Stomach (tissue), 8 donors: ENCODE measurements at regions not wholly inside any gene's neighbourhood (a gene's known extent, or its start where the extent isn't known, plus 50 kb on each side); places are given as distances from the start of the nearest gene placed in this dataset.
"Not testable (repeated sequence)": the region's sequence is repeated elsewhere in the genome, so short reads cannot be mapped to it uniquely, and the experiment has no call there.

Source experiments
- DNase-seq, 2 donors: peaks; one replicate each; pipeline versions ENCODE4 v3.0.0 to v3.0.0-alpha.2; 2013 to 2019
- H3K27ac ChIP-seq, 5 donors: fragments of 200-600 bp in 4 of 5; sonication (generic) in 4 of 5; one replicate each; pipeline ENCODE4 v1.5.1; 2013 to 2019; ENCODE audit warnings: mild to moderate bottlenecking in 1 of 5, moderate library complexity in 1 of 5
- H3K27me3 ChIP-seq, 3 donors: fragments of 200-600 bp; sonication (generic); one replicate each; pipeline ENCODE4 v1.5.1; 2017 to 2019; ENCODE audit warnings: mixed run types in 1 of 3
- H3K36me3 ChIP-seq, 4 donors: fragments of 200-600 bp; sonication (generic); 1 replicate in 3 of 4; 2 replicates in 1 of 4; pipeline ENCODE4 v1.5.1; 2016 to 2019
- H3K4me1 ChIP-seq, 4 donors: fragments of 200-600 bp; sonication (generic); one replicate each; pipeline ENCODE4 v1.5.1; 2016 to 2019
- H3K4me3 ChIP-seq, 4 donors: fragments of 200-600 bp; sonication (generic) in 3 of 4; one replicate each; pipeline ENCODE4 v1.5.1; 2016 to 2019; ENCODE audit warnings: mild to moderate bottlenecking in 1 of 4
- H3K9me3 ChIP-seq, 4 donors: fragments of 200-600 bp; sonication (generic); one replicate each; pipeline ENCODE4 v1.5.1; 2016 to 2019
- CTCF ChIP-seq, 7 experiments: fragments of 450-650 bp in 4 of 7; fragments of 200-600 bp in 3 of 7; sonication (generic) in 3 of 7; IDR thresholded peaks; one replicate each; pipeline ENCODE4 v1.5.1; 2016 to 2019; ENCODE audit warnings: antibody characterized with exemption in 7 of 7, control low read depth in 2 of 7, mild to moderate bottlenecking in 1 of 7
- EP300 ChIP-seq: sonication (generic); formaldehyde crosslinking; IDR thresholded peaks from one replicate; pipeline ENCODE4 v1.6.1; 2017; ENCODE audit warnings: antibody characterized with exemption
- POLR2A ChIP-seq, 4 donors: fragments of 450-650 bp; IDR thresholded peaks; one replicate each; pipeline ENCODE4 v1.6.1; 2016; ENCODE audit warnings: antibody characterized with exemption in 4 of 4, control low read depth in 2 of 4, mild to moderate bottlenecking in 1 of 4, moderate library complexity in 1 of 4
- POLR2AphosphoS5 ChIP-seq, 3 donors: sonication (generic); formaldehyde crosslinking; IDR thresholded peaks; one replicate each; pipeline ENCODE4 v1.6.1; 2016; ENCODE audit warnings: antibody characterized with exemption in 3 of 3
- WGBS, 5 donors: extraction: QIAGEN DNeasy Blood & Tissue Kit in 3 of 5; methylation state at CpG; one replicate each; pipeline versions ENCODE4 v1.1.5 to v1.1.7; 2013 to 2018; 5-methylcytosine and 5-hydroxymethylcytosine counted together
- intact Hi-C: fragments of 100-400 bp; cut with DNase I; formaldehyde crosslinking; loops from one replicate; pipeline ENCODE4 v1.15.1; 2023; ENCODE audit warnings: low total_unique reads
- donor health status: healthy with polysubstance abuse.
- donor health status: Bipolar disorder and iron deficiency.
- donor health status: healthy.

- Histone ChIP-seq H3K4me3 (no peak overlapping the region), H3K27ac (no peak overlapping the region), H3K4me1 (no peaks in the 10 kb centered on the region), H3K9me3 (no peaks in the 10 kb centered on the region), H3K27me3 (no peaks in the 10 kb centered on the region), H3K36me3 (no peaks in the 10 kb centered on the region)
- intact Hi-C loops: no loop called here
- 27 to 40% (median 29%) methylated on average over 1 of the region's 1 CpG; no CpG with 5 or more reads in 1 of the 5 donors for WGBS, 5 donors
- no peak for DNase-seq
- TF ChIP-seq CTCF (IDR thresholded peaks at IDR 0.05): no peak
- no peak for TF ChIP-seq EP300
- no peak for TF ChIP-seq POLR2AphosphoS5 (IDR thresholded peaks at IDR 0.05)
- no peak for TF ChIP-seq POLR2A (IDR thresholded peaks at IDR 0.05)
Measured at GRCh38 chr13:37510441-37510840, 88.1 kb downstream of the POSTN start.

GRCh38 chr13:37505531-37505930 lies 93.0 kb downstream of the POSTN start:
- intact Hi-C loops: no loop called here

GRCh38 chr13:37504251-37504650 lies 94.3 kb downstream of the POSTN start:
- Histone ChIP-seq H3K4me1 (no peaks in the 10 kb centered on the region), H3K4me3 (no peak overlapping the region), H3K36me3 (no peaks in the 10 kb centered on the region), H3K9me3 (no peaks in the 10 kb centered on the region), H3K27ac (no peak overlapping the region), H3K27me3 (no peaks in the 10 kb centered on the region)
- no peak for DNase-seq
- no peak for TF ChIP-seq POLR2AphosphoS5 (IDR thresholded peaks at IDR 0.05)
- no peak for TF ChIP-seq POLR2A (IDR thresholded peaks at IDR 0.05)
- TF ChIP-seq EP300: no peak
- TF ChIP-seq CTCF (IDR thresholded peaks at IDR 0.05): no peak
- WGBS, 5 donors: 62 to 92% (median 78%) methylated on average over 1 of the region's 1 CpG; no CpG with 5 or more reads in 1 of the 5 donors
- intact Hi-C loops: no loop called here

More at GRCh38 chr13:37505531-37505930, 93.0 kb downstream of the POSTN start:
- WGBS, 5 donors: 87 to 100% (median 91%) methylated on average over 3 of the region's 3 CpGs; no CpG with 5 or more reads in 1 of the 5 donors
- no peak for DNase-seq
- Histone ChIP-seq H3K9me3 (no peaks in the 10 kb centered on the region), H3K36me3 (no peaks in the 10 kb centered on the region), H3K4me1 (no peaks in the 10 kb centered on the region), H3K27me3 (no peaks in the 10 kb centered on the region), H3K27ac (no peak overlapping the region), H3K4me3 (no peak overlapping the region)
- TF ChIP-seq EP300 (no peak), POLR2A (IDR thresholded peaks at IDR 0.05) (no peak), CTCF (IDR thresholded peaks at IDR 0.05) (no peak), POLR2AphosphoS5 (IDR thresholded peaks at IDR 0.05) (no peak)

- Histone ChIP-seq H3K4me3 (no peak overlapping the region), H3K36me3 (no peaks in the 10 kb centered on the region), H3K4me1 (no peaks in the 10 kb centered on the region), H3K27ac (no peak overlapping the region), H3K27me3 (no peaks in the 10 kb centered on the region), H3K9me3 (no peaks in the 10 kb centered on the region)
- no peak for DNase-seq
- TF ChIP-seq POLR2A (IDR thresholded peaks at IDR 0.05) (no peak), EP300 (no peak), POLR2AphosphoS5 (IDR thresholded peaks at IDR 0.05) (no peak), CTCF (IDR thresholded peaks at IDR 0.05) (no peak)
- intact Hi-C loops: no loop called here
Measured at GRCh38 chr13:37503287-37503686, 95.3 kb downstream of the POSTN start.

GRCh38 chr13:37502303-37502993 lies 96.1 kb downstream of the POSTN start:
- H3K27me3 ChIP-seq, intact Hi-C loops, H3K36me3 ChIP-seq, H3K27ac ChIP-seq, H3K4me1 ChIP-seq, H3K9me3 ChIP-seq, H3K4me3 ChIP-seq, DNase-seq: not testable (repeated sequence)
- 93 to 97% (median 96%) methylated on average over 1 of the region's 1 CpG; no CpG with 5 or more reads in 1 of the 5 donors for WGBS, 5 donors
